ENCODE measurements at regions not wholly inside any gene's neighbourhood (a gene's known extent, or its start where the extent isn't known, plus 50 kb on each side); places are given as distances from the start of the nearest gene placed in this dataset.
"Not testable (repeated sequence)": the region's sequence is repeated elsewhere in the genome, so short reads cannot be mapped to it uniquely, and the experiment has no call there.

GRCh38 chr5:86095092-86095491 is 522.6 kb upstream of the COX7C start:
- DNase-seq = no peak

DNA sequence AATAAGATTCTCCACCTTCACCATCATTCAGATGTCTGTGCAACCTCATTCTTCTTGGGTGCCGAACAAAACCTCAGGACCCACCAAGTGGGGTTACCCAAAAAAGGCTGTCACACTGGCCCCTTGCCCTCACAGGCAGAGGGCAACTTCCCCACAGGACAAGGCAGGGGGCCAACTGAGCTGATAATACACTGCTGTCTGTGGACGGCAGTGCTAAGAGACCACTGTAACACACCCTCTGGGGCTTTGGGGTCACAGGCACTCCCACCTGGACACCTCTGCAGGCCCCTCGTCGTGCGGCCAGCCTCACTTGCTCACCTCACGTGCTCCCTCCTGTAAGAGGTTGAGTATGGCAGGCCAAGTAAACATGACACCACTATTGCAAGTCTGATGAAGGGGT is 515.8 kb upstream of the COX7C start:
- DNase-seq = no peak

DNA sequence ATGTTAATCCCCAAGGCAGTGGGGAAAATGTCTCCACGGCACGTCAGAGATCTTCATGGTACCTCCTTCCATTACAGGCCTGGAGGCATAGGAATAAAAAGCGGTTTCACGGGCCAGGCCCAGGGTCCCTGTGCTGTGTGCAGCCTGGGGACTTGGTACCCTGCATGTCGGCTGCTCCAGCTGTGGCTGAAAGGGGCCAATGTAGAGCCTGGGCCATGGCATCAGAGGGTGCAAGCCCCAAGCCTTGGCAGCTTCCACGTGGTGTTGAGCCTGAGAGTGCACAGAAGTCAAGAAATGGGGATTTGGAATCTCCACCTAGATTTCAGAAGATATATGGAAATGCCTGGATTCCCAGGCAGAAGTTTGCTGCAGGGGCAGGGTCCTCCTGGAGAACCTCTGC is 508.9 kb upstream of the COX7C start:
- no peak for DNase-seq

GRCh38 chr5:86112249-86112648 is 505.5 kb upstream of the COX7C start:
- no peak for DNase-seq

GRCh38 chr5:86115164-86115563 is 502.6 kb upstream of the COX7C start:
- no peak for DNase-seq

DNA sequence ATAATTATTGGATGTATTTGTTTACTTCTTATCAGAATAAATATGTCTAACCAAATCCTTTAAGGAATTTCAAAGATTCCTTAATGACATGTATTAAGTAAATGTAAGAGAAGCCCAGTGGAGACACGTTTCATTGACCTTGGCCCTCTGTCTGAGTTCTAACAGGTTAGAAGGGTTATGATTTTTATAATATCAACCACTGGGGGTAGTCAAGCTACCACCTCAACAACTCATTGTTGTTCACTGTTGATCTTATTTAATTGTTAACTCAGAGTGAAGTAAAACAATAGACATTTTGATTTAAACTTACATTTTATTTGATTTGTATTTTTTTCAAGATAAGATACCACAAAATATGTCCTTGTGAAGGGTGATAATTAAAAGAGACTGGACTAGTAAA is 499.2 kb upstream of the COX7C start:
- DNase-seq = no peak

GRCh38 chr5:86124333-86124732 is 493.4 kb upstream of the COX7C start:
- DNase-seq = no peak

DNA sequence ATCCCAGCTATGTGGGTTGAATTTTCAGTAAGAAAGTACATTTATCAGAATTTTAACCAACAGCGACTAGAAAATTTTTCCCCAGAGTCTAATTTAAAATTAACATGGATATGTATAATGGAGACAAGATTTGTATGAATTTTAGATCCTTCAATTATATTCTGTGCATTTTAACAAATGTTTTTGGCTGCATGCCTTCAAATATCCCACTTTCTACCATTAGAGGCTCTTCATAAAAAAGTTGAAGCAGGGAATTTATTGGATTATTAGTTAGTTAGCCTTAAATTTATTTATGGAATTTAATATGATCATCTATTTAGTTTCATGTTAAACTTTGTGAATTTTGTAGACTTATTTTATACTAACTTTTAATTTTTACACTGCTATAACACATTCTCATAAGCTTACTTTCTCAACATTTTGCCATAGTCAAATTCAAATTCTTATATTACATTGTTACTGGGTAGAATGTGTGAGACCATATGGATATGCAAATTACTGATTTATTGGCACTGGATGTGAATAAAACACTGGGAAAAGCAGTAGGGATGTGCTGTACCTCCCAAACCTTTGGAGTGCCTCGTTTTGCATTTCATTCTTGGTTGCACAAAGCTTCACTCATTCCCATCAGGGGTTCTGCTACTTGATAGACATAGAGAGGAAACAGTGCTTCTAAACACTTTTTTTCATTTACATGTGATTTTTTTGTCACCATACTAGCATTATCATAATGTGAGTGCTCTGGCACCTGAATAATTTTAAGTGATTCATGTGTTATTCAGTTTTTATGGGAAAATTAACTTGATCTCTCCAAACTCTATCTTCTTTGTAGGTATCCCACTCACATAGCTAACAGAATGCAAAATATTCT is 491.8 kb upstream of the COX7C start:
- no peak for DNase-seq

DNA sequence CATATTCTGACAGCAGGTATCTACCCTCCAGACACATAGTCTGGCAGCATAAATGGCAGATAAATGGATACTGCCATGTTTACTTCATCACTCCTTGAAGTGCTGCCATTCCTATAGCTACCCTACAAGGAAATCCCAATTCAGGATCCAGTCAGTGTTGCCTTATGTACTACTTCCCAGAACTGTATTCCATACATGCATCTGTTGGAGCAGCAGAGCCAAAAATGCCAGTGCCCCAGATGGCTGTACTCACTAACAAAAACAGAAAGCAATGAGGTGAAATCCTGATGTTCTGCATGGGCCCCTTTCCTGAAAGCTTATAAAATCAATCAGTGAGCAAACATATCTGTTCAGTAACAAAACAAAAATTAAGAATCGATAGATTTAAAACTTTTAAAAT is 490.0 kb upstream of the COX7C start:
- no peak for DNase-seq

DNA sequence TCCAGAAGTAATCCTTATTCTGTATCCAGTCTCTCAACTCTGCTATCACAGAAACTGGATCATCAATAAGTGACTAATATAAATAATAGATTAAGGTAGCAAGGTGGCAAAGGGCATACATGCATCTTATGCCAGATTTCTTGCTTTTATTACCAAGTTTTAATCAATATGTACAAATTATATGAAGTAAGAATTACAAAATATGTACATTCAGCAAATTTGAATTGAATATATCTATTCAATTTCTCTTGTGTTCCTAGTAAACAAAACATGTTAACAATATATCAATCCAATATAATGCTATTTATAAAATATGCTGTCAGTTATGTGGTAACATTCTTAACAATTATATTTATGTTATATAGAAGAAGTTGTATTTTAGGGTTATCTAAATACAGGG is 488.7 kb upstream of the COX7C start:
- no peak for DNase-seq

DNA sequence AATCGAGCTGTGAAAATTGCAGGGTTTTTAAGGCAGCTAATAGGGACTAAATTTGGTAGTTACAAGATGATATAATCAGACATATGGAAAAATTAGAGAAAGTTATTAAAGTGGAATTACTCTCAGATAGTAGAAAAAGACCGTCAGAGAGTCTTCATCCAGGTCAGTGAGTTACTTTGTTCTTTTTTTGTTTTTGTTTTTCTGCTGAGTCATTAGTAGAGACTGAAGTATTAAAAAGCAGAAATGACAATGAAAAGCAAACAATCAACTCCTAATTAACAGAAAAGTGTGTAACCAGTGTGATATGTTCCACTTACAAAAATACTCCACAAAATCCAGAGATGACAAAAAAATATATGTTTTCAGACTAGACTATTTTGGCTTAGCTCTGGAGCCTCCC is 480.4 kb upstream of the COX7C start:
- DNase-seq = no peak

GRCh38 chr5:86143837-86144236 is 473.9 kb upstream of the COX7C start:
- DNase-seq = no peak

DNA sequence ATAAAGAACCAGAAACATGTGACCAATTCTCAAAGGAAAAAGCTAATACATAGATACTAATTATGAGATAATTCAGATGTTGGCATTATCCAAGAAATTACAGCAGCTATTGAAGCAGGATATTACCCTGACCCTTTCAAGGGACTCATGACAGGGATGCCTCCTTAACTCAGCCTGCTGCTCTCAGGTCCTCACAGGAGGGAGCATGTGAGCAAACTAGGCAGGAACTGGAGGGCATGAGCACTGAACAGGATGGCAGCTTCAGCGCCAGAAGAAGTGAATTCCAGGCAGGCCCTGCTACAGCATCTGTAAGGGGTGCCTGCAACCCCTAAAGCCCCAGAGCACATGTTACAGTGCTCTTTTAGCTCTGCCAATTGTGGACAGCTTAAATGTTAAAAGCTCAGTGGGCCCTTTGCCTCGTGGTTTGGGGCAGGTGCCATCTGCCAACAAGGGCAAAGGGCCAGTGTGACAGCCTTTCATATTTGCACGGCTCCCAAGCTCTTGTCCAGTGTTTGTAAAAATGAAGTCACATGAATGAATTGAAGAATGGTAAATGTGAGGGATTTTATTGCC is 464.7 kb upstream of the COX7C start:
- no peak for DNase-seq

- DNase-seq = no peak
These were observed 461.9 kb upstream of the COX7C start for GRCh38 chr5:86155796-86156195.

- no peak for DNase-seq
These were observed 447.5 kb upstream of the COX7C start for GRCh38 chr5:86170194-86170593.

- DNase-seq = no peak
These were observed 442.5 kb upstream of the COX7C start for GRCh38 chr5:86175224-86175623.

DNA sequence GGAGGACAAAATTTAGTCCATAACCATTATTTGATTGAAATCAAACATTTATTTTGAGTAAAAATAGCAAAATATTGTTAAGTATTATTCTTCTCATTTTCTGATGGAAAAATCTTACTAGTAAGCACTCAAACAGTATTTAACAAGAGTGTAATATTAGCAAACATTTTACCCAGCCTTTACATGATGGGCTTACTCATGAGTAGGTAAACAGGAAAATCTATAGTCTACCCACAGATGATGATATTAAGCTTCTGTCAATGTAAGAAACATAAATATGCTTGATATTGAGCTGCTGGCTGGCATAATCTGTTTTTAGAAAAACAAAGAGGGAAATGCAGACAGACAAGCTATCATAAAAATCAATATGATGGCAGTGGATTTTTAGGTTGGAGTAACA is 418.5 kb upstream of the COX7C start:
- DNase-seq = no peak

GRCh38 chr5:86228147-86228546 is 389.6 kb upstream of the COX7C start:
- no peak for DNase-seq

DNA sequence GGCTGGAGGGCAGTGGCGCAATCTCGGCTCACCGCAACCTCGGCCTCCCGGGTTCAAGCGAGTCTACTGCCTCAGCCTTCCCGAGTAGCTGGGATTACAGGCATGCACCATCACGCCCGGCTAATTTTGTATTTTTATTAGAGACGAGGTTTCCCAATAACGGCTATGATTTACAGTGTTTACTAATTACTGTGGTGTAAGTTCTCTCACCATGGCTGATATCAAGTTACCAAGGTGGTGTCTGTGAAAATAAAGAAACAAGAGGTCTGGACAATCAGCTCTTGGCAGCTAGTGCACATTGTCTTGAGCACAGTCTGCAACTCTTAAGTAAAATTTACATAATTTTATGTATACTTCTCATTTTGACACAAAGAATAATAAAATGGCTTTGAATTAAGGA is 385.5 kb upstream of the COX7C start:
- DNase-seq = no peak

DNA sequence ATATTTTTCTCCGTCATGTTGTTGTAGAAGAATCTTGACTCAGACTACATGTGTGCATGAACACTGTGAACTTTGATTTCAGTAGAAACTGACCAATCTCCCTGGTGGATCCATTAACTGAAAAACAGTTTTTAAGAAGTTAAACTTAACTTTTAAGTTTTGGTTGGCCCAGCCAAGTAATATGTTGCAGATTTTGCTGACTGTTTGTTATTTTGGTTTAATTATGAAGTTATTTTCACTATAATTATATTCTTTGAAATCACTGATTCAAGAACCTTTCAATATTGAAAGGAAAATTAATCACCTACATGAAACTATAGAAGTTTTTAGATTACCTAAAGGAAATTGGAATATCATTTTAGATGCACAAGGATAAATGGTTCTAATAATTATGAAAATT is 373.6 kb upstream of the COX7C start:
- DNase-seq = no peak

DNA sequence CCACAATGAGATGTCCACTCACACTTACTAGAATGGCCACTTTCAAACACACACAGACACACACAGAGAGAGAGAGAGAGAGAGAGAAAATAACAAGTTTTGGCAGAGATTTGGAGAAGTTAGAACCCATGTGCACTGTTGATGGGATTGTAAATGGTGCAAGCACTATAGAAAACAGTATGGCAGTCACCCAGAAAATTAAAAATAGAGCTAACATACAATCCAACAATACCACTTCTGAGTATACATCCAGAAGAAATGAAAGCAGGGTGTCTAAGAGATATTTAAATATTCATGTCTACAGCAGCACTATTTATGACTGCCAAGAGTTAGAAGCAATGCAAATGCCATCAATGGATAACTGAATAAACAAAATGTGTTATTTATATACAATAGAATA is 359.9 kb upstream of the COX7C start:
- no peak for DNase-seq

- not testable (repeated sequence) for DNase-seq
These were observed 333.1 kb upstream of the COX7C start for GRCh38 chr5:86284400-86285190.

- DNase-seq = not testable (repeated sequence)
These were observed 330.3 kb upstream of the COX7C start for GRCh38 chr5:86287437-86287836.

GRCh38 chr5:86289786-86290185 is 328.0 kb upstream of the COX7C start:
- not testable (repeated sequence) for DNase-seq
